Stomach (tissue), 8 donors: ENCODE measurements at regions not wholly inside any gene's neighbourhood (a gene's known extent, or its start where the extent isn't known, plus 50 kb on each side); places are given as distances from the start of the nearest gene placed in this dataset.

ENCODE experiments used
- DNase-seq, 2 donors: peaks; one replicate each; pipeline versions ENCODE4 v3.0.0 to v3.0.0-alpha.2; 2013 to 2019
- H3K27ac ChIP-seq, 5 donors: fragments of 200-600 bp in 4 of 5; sonication (generic) in 4 of 5; one replicate each; pipeline ENCODE4 v1.5.1; 2013 to 2019; ENCODE audit warnings: mild to moderate bottlenecking in 1 of 5, moderate library complexity in 1 of 5
- H3K27me3 ChIP-seq, 3 donors: fragments of 200-600 bp; sonication (generic); one replicate each; pipeline ENCODE4 v1.5.1; 2017 to 2019; ENCODE audit warnings: mixed run types in 1 of 3
- H3K36me3 ChIP-seq, 4 donors: fragments of 200-600 bp; sonication (generic); 1 replicate in 3 of 4; 2 replicates in 1 of 4; pipeline ENCODE4 v1.5.1; 2016 to 2019
- H3K4me1 ChIP-seq, 4 donors: fragments of 200-600 bp; sonication (generic); one replicate each; pipeline ENCODE4 v1.5.1; 2016 to 2019
- H3K4me3 ChIP-seq, 4 donors: fragments of 200-600 bp; sonication (generic) in 3 of 4; one replicate each; pipeline ENCODE4 v1.5.1; 2016 to 2019; ENCODE audit warnings: mild to moderate bottlenecking in 1 of 4
- H3K9me3 ChIP-seq, 4 donors: fragments of 200-600 bp; sonication (generic); one replicate each; pipeline ENCODE4 v1.5.1; 2016 to 2019
- CTCF ChIP-seq, 7 experiments: fragments of 450-650 bp in 4 of 7; fragments of 200-600 bp in 3 of 7; sonication (generic) in 3 of 7; IDR thresholded peaks; one replicate each; pipeline ENCODE4 v1.5.1; 2016 to 2019; ENCODE audit warnings: antibody characterized with exemption in 7 of 7, control low read depth in 2 of 7, mild to moderate bottlenecking in 1 of 7
- EP300 ChIP-seq: sonication (generic); formaldehyde crosslinking; IDR thresholded peaks from one replicate; pipeline ENCODE4 v1.6.1; 2017; ENCODE audit warnings: antibody characterized with exemption
- POLR2A ChIP-seq, 4 donors: fragments of 450-650 bp; IDR thresholded peaks; one replicate each; pipeline ENCODE4 v1.6.1; 2016; ENCODE audit warnings: antibody characterized with exemption in 4 of 4, control low read depth in 2 of 4, mild to moderate bottlenecking in 1 of 4, moderate library complexity in 1 of 4
- POLR2AphosphoS5 ChIP-seq, 3 donors: sonication (generic); formaldehyde crosslinking; IDR thresholded peaks; one replicate each; pipeline ENCODE4 v1.6.1; 2016; ENCODE audit warnings: antibody characterized with exemption in 3 of 3
- WGBS, 5 donors: extraction: QIAGEN DNeasy Blood & Tissue Kit in 3 of 5; methylation state at CpG; one replicate each; pipeline versions ENCODE4 v1.1.5 to v1.1.7; 2013 to 2018; 5-methylcytosine and 5-hydroxymethylcytosine counted together
- intact Hi-C: fragments of 100-400 bp; cut with DNase I; formaldehyde crosslinking; loops from one replicate; pipeline ENCODE4 v1.15.1; 2023; ENCODE audit warnings: low total_unique reads
- donor health status: healthy with polysubstance abuse.
- donor health status: Bipolar disorder and iron deficiency.
- donor health status: healthy.

GRCh38 chr10:111590703-111591102, 513.9 kb downstream of the ADRA2A start:
- Histone ChIP-seq H3K36me3 (no peaks in the 10 kb centered on the region), H3K4me3 (no peak overlapping the region), H3K4me1 (no peaks in the 10 kb centered on the region), H3K27me3 (no peaks in the 10 kb centered on the region), H3K27ac (no peak overlapping the region), H3K9me3 (no peaks in the 10 kb centered on the region)
- 29 to 66% (median 49%) methylated on average over 3 of the region's 3 CpGs for WGBS, 5 donors
- DNase-seq, result no peak
- intact Hi-C loops, result no loop called here
- TF ChIP-seq POLR2A (IDR thresholded peaks at IDR 0.05) (no peak), POLR2AphosphoS5 (IDR thresholded peaks at IDR 0.05) (no peak)

GRCh38 chr10:111593578-111593977, 516.7 kb downstream of the ADRA2A start:
- intact Hi-C loops, result no loop called here
- H3K27ac ChIP-seq, result no peak overlapping the region

GRCh38 chr10:111595173-111595572, 518.3 kb downstream of the ADRA2A start:
- 49 to 67% (median 58%) methylated on average over 3 of the region's 3 CpGs for WGBS, 5 donors

More at GRCh38 chr10:111593578-111593977, 516.7 kb downstream of the ADRA2A start:
- Histone ChIP-seq H3K36me3 (no peaks in the 10 kb centered on the region), H3K27me3 (no peaks in the 10 kb centered on the region), H3K9me3 (no peaks in the 10 kb centered on the region), H3K4me3 (no peak overlapping the region), H3K4me1 (no peaks in the 10 kb centered on the region)
- DNase-seq, result no peak
- 58 to 76% (median 68%) methylated on average over 3 of the region's 3 CpGs for WGBS, 5 donors
- TF ChIP-seq EP300 (no peak), POLR2A (IDR thresholded peaks at IDR 0.05) (no peak), CTCF (IDR thresholded peaks at IDR 0.05) (no peak), POLR2AphosphoS5 (IDR thresholded peaks at IDR 0.05) (no peak)

GRCh38 chr10:111598433-111599059, 521.7 kb downstream of the ADRA2A start:
- Histone ChIP-seq H3K27ac (no peak overlapping the region), H3K36me3 (no peaks in the 10 kb centered on the region), H3K4me3 (no peak overlapping the region), H3K4me1 (no peaks in the 10 kb centered on the region), H3K9me3 (no peaks in the 10 kb centered on the region), H3K27me3 (no peaks in the 10 kb centered on the region)
- DNase-seq, result peak; percentile 32 to 87
- WGBS, 5 donors, result 23 to 41% (median 32%) methylated on average over 6 of the region's 6 CpGs
- TF ChIP-seq POLR2A (IDR thresholded peaks at IDR 0.05) (no peak), EP300 (no peak), CTCF (IDR thresholded peaks at IDR 0.05) (peak in 5 of 7 experiments; percentile 40 to 62 (median 43))
- intact Hi-C loops, result no loop called here

More at GRCh38 chr10:111595173-111595572, 518.3 kb downstream of the ADRA2A start:
- Histone ChIP-seq H3K9me3 (no peaks in the 10 kb centered on the region), H3K27ac (no peak overlapping the region), H3K4me3 (no peak overlapping the region), H3K36me3 (no peaks in the 10 kb centered on the region), H3K4me1 (no peaks in the 10 kb centered on the region), H3K27me3 (no peaks in the 10 kb centered on the region)
- no peak for DNase-seq
- TF ChIP-seq EP300 (no peak), CTCF (IDR thresholded peaks at IDR 0.05) (no peak), POLR2A (IDR thresholded peaks at IDR 0.05) (no peak), POLR2AphosphoS5 (IDR thresholded peaks at IDR 0.05) (no peak)
- intact Hi-C loops, result no loop called here

- Histone ChIP-seq H3K36me3 (no peaks in the 10 kb centered on the region), H3K4me1 (no peaks in the 10 kb centered on the region), H3K27me3 (no peaks in the 10 kb centered on the region), H3K27ac (no peak overlapping the region), H3K9me3 (no peaks in the 10 kb centered on the region), H3K4me3 (no peak overlapping the region)
- 61 to 78% (median 67%) methylated on average over 2 of the region's 2 CpGs for WGBS, 5 donors
- TF ChIP-seq CTCF (IDR thresholded peaks at IDR 0.05) (no peak), POLR2AphosphoS5 (IDR thresholded peaks at IDR 0.05) (no peak), POLR2A (IDR thresholded peaks at IDR 0.05) (no peak), EP300 (no peak)
- intact Hi-C loops, result no loop called here
- no peak for DNase-seq
These were observed 523.1 kb downstream of the ADRA2A start for GRCh38 chr10:111599943-111600342.
